OCI-LY3 (cell line): ENCODE measurements at regions not wholly inside any gene's neighbourhood (a gene's known extent, or its start where the extent isn't known, plus 50 kb on each side); places are given as distances from the start of the nearest gene placed in this dataset.

Experiments used
- H2AFZ ChIP-seq: fragments of 200-600, 300-600 bp; shearing (Covaris generic); 2 replicates; pipeline ENCODE4 v1.6.0; 2014; ENCODE audit warnings: antibody characterized with exemption, low read depth, low read length
- H3K27ac ChIP-seq: fragments of 200-600, 300-600 bp; sonication (generic); 2 replicates; pipeline ENCODE4 v1.5.1; 2014; ENCODE audit warnings: mild to moderate bottlenecking, low read length, moderate library complexity, mixed read lengths
- H3K27me3 ChIP-seq: fragments of 200-600, 300-600 bp; sonication (generic); 2 replicates; pipeline ENCODE4 v1.6.1; 2014; ENCODE audit warnings: low read depth, low read length, mixed read lengths
- H3K36me3 ChIP-seq: fragments of 200-600, 300-600 bp; sonication (generic); replicated peaks from 2 replicates; pipeline ENCODE3; 2014; ENCODE audit warnings: low read depth, low read length, mixed read lengths
- H3K4me1 ChIP-seq: fragments of 300-600, 200-600 bp; sonication (generic); 2 replicates; pipeline ENCODE4 v1.6.1; 2014; ENCODE audit warnings: low read length, mixed read lengths
- H3K4me2 ChIP-seq: fragments of 200-600, 300-600 bp; sonication (generic); 2 replicates; pipeline ENCODE4 v1.6.1; 2014; ENCODE audit warnings: low read length, mixed read lengths
- H3K4me3 ChIP-seq: fragments of 300-600, 200-600 bp; sonication (generic); 2 replicates; pipeline ENCODE4 v1.5.1; 2014; ENCODE audit warnings: antibody characterized with exemption, mild to moderate bottlenecking, low read length, moderate library complexity
- H3K79me2 ChIP-seq: fragments of 300-600, 200-600 bp; shearing (Covaris generic); 2 replicates; pipeline ENCODE4 v1.6.1; 2014; ENCODE audit warnings: mild to moderate bottlenecking, low read length, mixed read lengths
- H3K9ac ChIP-seq: fragments of 300-600, 200-600 bp; shearing (Covaris generic); 2 replicates; pipeline ENCODE4 v1.6.0; 2014; ENCODE audit warnings: mild to moderate bottlenecking, low read length, moderate library complexity
- H3K9me3 ChIP-seq: fragments of 200-600, 300-600 bp; shearing (Covaris generic); 2 replicates; pipeline ENCODE4 v1.6.1; 2014; ENCODE audit warnings: low read length, mixed read lengths; ENCODE audit not compliant: insufficient read depth
- H4K20me1 ChIP-seq: fragments of 200-600, 300-600 bp; sonication (generic); 2 replicates; pipeline ENCODE4 v1.6.1; 2016; ENCODE audit warnings: low read length, mixed read lengths; ENCODE audit not compliant: insufficient read depth
- EZH2phosphoT487 ChIP-seq: fragments of 200-600 bp; shearing (Covaris generic); IDR thresholded peaks from 2 replicates; pipeline ENCODE4 v1.6.1; 2018; ENCODE audit warnings: antibody characterized with exemption, mixed run types, low read depth
- TF ChIP-seq, protein P1 (sequence below): fragments of 200-600, 300-600 bp; sonication (generic); IDR thresholded peaks from 2 replicates; pipeline ENCODE4 v1.5.1; 2014; ENCODE audit warnings: antibody characterized with exemption, low read length, low read depth

DNA sequence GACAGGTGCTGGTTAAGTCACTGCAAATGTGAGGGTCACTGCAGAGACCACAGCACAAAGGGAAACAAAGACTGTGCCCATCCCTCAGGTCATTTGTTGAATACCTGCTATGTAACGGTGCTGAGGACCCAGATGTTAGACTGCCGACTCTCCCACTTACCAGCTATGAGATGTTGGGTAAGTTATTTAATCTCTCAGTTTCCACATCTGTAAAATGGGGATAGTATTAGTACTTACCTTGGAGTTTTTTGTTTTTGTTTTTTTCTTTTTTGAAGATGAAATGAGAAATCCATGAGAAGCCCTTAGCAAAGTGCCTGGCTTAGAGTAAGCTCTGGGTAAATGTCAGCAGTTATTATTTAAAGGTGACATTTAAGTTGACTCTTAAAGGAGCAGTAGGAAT is 50.5 kb upstream of the PMFBP1 start:
- Histone ChIP-seq H4K20me1 (no peaks in the 10 kb centered on the region), H3K9me3 (no peaks in the 10 kb centered on the region), H3K4me2 (no peak overlapping the region), H3K4me3 (no peak overlapping the region), H3K79me2 (no peaks in the 10 kb centered on the region), H3K27me3 (no peaks in the 10 kb centered on the region), H3K27ac (no peak overlapping the region), H3K4me1 (no peaks in the 10 kb centered on the region), H3K36me3 (no peaks in the 10 kb centered on the region), H2AFZ (no peak overlapping the region), H3K9ac (no peak overlapping the region)
- no peak for TF ChIP-seq EZH2phosphoT487
- TF ChIP-seq, protein P1, sequence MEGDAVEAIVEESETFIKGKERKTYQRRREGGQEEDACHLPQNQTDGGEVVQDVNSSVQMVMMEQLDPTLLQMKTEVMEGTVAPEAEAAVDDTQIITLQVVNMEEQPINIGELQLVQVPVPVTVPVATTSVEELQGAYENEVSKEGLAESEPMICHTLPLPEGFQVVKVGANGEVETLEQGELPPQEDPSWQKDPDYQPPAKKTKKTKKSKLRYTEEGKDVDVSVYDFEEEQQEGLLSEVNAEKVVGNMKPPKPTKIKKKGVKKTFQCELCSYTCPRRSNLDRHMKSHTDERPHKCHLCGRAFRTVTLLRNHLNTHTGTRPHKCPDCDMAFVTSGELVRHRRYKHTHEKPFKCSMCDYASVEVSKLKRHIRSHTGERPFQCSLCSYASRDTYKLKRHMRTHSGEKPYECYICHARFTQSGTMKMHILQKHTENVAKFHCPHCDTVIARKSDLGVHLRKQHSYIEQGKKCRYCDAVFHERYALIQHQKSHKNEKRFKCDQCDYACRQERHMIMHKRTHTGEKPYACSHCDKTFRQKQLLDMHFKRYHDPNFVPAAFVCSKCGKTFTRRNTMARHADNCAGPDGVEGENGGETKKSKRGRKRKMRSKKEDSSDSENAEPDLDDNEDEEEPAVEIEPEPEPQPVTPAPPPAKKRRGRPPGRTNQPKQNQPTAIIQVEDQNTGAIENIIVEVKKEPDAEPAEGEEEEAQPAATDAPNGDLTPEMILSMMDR = no peak
